NB4 (cell line): ENCODE measurements at regions not wholly inside any gene's neighbourhood (a gene's known extent, or its start where the extent isn't known, plus 50 kb on each side); places are given as distances from the start of the nearest gene placed in this dataset.
A peak's percentile ranks its signal among the peaks of the same experiment; 100 is the strongest.

Source experiments
- MAX ChIP-seq: IDR thresholded peaks from 2 replicates; pipeline ENCODE4 v1.6.1; 2011; ENCODE audit warnings: low read depth, low read length
- MYC ChIP-seq: IDR thresholded peaks from 2 replicates; pipeline ENCODE4 v1.6.1; 2011; ENCODE audit warnings: low read depth, low read length
- POLR2A ChIP-seq: IDR thresholded peaks from 2 replicates; pipeline ENCODE4 v1.6.1; 2011; ENCODE audit warnings: mild to moderate bottlenecking; ENCODE audit not compliant: insufficient read length; ENCODE audit errors: extremely low read depth
- TF ChIP-seq, protein P1 (sequence below): IDR thresholded peaks from one replicate; pipeline ENCODE4 v1.5.1; 2012; ENCODE audit warnings: low read depth, low read length

- TF ChIP-seq, protein P1, sequence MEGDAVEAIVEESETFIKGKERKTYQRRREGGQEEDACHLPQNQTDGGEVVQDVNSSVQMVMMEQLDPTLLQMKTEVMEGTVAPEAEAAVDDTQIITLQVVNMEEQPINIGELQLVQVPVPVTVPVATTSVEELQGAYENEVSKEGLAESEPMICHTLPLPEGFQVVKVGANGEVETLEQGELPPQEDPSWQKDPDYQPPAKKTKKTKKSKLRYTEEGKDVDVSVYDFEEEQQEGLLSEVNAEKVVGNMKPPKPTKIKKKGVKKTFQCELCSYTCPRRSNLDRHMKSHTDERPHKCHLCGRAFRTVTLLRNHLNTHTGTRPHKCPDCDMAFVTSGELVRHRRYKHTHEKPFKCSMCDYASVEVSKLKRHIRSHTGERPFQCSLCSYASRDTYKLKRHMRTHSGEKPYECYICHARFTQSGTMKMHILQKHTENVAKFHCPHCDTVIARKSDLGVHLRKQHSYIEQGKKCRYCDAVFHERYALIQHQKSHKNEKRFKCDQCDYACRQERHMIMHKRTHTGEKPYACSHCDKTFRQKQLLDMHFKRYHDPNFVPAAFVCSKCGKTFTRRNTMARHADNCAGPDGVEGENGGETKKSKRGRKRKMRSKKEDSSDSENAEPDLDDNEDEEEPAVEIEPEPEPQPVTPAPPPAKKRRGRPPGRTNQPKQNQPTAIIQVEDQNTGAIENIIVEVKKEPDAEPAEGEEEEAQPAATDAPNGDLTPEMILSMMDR = peak; percentile 19
- TF ChIP-seq MYC (no peak), POLR2A (no peak), MAX (no peak)
These were observed 195.2 kb upstream of the EPHA5 start for GRCh38 chr4:65865489-65865888.
